Kidney epithelial cell (primary cell): ENCODE measurements at regions not wholly inside any gene's neighbourhood (a gene's known extent, or its start where the extent isn't known, plus 50 kb on each side); places are given as distances from the start of the nearest gene placed in this dataset.

ENCODE experiments used
- DNase-seq: peaks from one replicate; pipeline ENCODE4 v3.0.0-alpha.2; 2010; ENCODE audit warnings: low read depth
- H3K27me3 ChIP-seq: 2 replicates; pipeline ENCODE4 v1.6.0; 2011; ENCODE audit warnings: low read length; ENCODE audit not compliant: control insufficient read depth, insufficient read depth
- H3K36me3 ChIP-seq: 2 replicates; pipeline ENCODE4 v1.5.1; 2011; ENCODE audit warnings: low read length; ENCODE audit not compliant: control insufficient read depth, insufficient read depth
- H3K4me3 ChIP-seq: 2 replicates; pipeline ENCODE4 v1.5.1; 2011; ENCODE audit warnings: low read depth, mild to moderate bottlenecking, control low read depth, low read length
- CTCF ChIP-seq: IDR thresholded peaks from 2 replicates; pipeline ENCODE4 v1.5.1; 2011; ENCODE audit warnings: mild to moderate bottlenecking, moderate library complexity, low read length, control low read depth, inconsistent platforms; ENCODE audit not compliant: insufficient read depth, poor library complexity, severe bottlenecking

DNA sequence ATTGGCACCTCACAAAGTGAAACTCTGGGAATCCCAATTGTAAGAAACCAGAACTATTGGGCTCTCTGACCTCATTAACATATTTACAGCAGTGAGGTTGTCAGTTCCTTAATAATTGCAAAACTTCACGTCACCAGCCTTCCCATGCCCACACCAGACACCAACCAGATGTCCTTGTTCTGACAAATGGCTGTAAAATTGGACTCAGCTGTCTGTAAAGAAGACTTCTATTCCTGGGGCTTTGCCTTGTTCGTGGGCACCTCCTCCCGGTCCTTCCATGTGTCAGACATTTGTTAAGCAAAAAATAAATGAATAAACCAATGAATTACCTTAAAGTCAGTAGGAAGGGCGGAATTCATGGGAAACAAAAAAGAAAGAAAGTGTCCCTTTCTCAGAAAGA is 284.3 kb upstream of the CDH11 start:
- Histone ChIP-seq H3K36me3 (no peaks in the 10 kb centered on the region), H3K27me3 (no peaks in the 10 kb centered on the region), H3K4me3 (no peak overlapping the region)
- no peak for TF ChIP-seq CTCF
- DNase-seq = no peak

DNA sequence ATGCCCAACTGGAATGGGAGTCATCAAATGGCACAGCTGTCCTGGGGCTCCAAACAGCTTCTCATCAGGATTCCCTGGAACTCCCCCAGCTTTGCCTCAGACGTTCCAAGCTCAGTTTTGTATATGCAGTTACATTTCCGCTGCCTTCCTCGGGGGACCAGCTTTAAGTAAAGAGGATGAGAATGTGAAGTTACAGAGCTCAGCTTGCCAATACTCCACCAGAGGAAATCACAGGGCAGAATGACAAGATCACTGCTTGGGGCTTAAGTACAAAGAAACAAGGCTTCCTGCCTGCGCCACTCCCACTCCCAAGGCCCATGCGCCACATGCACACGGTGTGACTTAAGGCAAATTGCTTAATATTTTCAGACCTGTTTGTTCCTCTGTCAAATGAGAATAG is 272.4 kb upstream of the CDH11 start:
- no peaks in the 10 kb centered on the region for H3K36me3 ChIP-seq
- H3K27me3 ChIP-seq = no peaks in the 10 kb centered on the region
- no peak for TF ChIP-seq CTCF
- DNase-seq = no peak
- H3K4me3 ChIP-seq = no peak overlapping the region

DNA sequence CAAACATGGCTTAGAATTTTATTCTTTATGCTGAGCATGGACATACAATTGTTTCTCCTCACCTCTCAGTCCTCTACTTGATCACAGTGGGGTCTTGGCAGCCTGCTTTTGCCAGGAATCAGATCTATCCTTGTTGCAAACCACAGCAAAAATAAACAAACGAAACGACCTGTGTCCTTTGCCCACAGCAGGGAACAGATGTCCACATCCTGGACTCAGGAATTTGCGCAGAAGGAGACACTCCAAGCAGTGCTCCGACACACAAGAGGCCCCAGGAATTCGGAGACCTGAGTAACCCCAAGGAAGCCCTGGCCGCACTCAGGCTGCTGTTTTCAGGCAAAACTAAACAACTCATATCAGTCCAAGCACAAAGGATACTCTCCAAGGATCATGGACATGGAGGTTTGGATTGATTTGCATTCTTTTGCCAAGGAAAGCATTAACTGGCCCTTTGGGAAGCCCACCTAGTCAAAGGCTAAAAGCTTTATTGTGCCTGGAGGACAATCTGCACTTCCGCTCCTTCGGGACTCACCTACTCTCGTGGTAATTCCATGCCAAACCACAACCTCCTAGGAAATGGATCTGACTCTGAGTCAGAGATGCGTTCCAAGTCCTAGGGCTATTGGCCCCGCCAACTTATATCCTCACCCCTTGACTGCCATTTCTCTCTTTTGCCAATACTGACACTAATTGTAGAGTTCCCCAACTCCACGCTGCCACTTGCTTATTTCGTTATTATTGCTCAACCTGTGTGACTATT is 271.1 kb upstream of the CDH11 start:
- TF ChIP-seq CTCF = no peak
- H3K4me3 ChIP-seq = no peak overlapping the region

GRCh38 chr16:65388592-65388991 is 266.7 kb upstream of the CDH11 start:
- no peak for TF ChIP-seq CTCF
- Histone ChIP-seq H3K27me3 (no peaks in the 10 kb centered on the region), H3K4me3 (no peak overlapping the region), H3K36me3 (no peaks in the 10 kb centered on the region)
- no peak for DNase-seq

More for the DNA sequence above, 271.1 kb upstream of the CDH11 start:
- Histone ChIP-seq H3K36me3 (no peaks in the 10 kb centered on the region), H3K27me3 (no peaks in the 10 kb centered on the region)
- no peak for DNase-seq

DNA sequence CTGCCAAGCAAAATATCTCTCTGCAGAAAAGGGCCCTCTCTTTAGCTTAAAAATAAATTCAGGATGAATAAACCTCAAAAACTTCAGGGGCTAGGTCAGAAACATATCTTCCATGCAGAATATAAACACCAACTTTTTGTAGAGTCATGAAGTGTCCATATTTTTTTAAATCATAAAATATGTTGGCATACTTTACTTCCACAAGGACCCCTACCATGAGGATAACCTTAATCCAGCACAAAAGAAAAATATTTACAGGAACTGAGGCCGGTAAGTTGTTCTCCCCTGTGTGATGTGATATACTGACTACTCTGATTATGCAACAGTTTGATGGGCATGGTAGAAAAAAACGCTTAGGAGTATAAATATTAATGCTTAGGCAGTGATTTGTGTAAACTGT is 264.8 kb upstream of the CDH11 start:
- Histone ChIP-seq H3K4me3 (no peak overlapping the region), H3K36me3 (no peaks in the 10 kb centered on the region), H3K27me3 (no peaks in the 10 kb centered on the region)
- no peak for DNase-seq
- no peak for TF ChIP-seq CTCF

DNA sequence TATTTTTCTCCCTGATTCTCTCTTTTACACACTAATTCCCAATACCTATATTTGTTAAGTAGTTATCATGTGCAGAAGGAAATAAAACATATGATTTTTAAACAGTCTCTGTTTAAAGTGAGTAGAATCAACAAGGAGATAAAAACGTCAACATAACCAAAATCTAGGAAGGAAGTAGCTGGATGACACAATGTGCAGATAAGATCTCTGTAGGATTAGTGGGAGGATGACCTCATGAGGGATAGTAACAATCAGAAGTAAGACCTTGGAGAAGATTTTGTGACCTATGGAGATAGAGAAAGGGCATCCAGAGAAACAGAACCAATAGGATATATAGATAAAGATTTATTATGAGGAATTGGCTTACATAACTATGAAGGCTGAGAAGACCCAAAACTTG is 262.6 kb upstream of the CDH11 start:
- no peak overlapping the region for H3K4me3 ChIP-seq
- H3K27me3 ChIP-seq = no peaks in the 10 kb centered on the region
- H3K36me3 ChIP-seq = no peaks in the 10 kb centered on the region
- DNase-seq = no peak
- TF ChIP-seq CTCF = no peak
